PC-3 (cell line): ENCODE measurements at regions not wholly inside any gene's neighbourhood (a gene's known extent, or its start where the extent isn't known, plus 50 kb on each side); places are given as distances from the start of the nearest gene placed in this dataset.

ENCODE experiments used
- CTCF ChIP-seq: fragments of 300-600 bp; sonication (generic); conservative IDR thresholded peaks from 2 replicates; pipeline ENCODE4 v1.5.1; 2017; ENCODE audit warnings: antibody characterized with exemption, low read depth, mild to moderate bottlenecking, low read length
- EZH2 ChIP-seq: fragments of 300-600 bp; sonication (generic); IDR thresholded peaks from one replicate; pipeline ENCODE4 v1.6.1; 2017; ENCODE audit warnings: antibody characterized with exemption, mild to moderate bottlenecking, low read length; ENCODE audit not compliant: unreplicated experiment
- EZH2phosphoT487 ChIP-seq: fragments of 300-600 bp; sonication (generic); IDR thresholded peaks from 2 replicates; pipeline ENCODE4 v1.6.1; 2018; ENCODE audit warnings: mild to moderate bottlenecking, antibody characterized with exemption, low read length, borderline replicate concordance

- TF ChIP-seq CTCF (no peak), EZH2 (no peak), EZH2phosphoT487 (no peak)
Observed at GRCh38 chr5:116813906-116814305, 239.3 kb upstream of the SEMA6A start.
